ENCODE measurements at regions not wholly inside any gene's neighbourhood (a gene's known extent, or its start where the extent isn't known, plus 50 kb on each side); places are given as distances from the start of the nearest gene placed in this dataset.
"Not testable (repeated sequence)": the region's sequence is repeated elsewhere in the genome, so short reads cannot be mapped to it uniquely, and the experiment has no call there.

- not testable (repeated sequence) for H3K14ac ChIP-seq (ENCODE audit: low read length); H4K91ac ChIP-seq (ENCODE audit: low read depth, low read length); H3K18ac ChIP-seq (ENCODE audit: low read length); H3K23ac ChIP-seq (ENCODE audit: low read length); H2BK12ac ChIP-seq (ENCODE audit: low read length); H3K9me3 ChIP-seq (ENCODE audit: insufficient read depth, low read depth, low read length); H3K36me3 ChIP-seq (ENCODE audit: control insufficient read depth in 1 of 2, insufficient read depth in 2 of 2, low read length in 2 of 2); DNase-seq; H3K79me1 ChIP-seq (ENCODE audit: low read length); H3K27ac ChIP-seq (ENCODE audit: low read depth, low read length); H4K8ac ChIP-seq (ENCODE audit: low read depth, low read length); H3K4me2 ChIP-seq (ENCODE audit: low read length); H2BK5ac ChIP-seq (ENCODE audit: low read depth, low read length, poor library complexity); H2AK5ac ChIP-seq (ENCODE audit: low read length); H4K12ac ChIP-seq (ENCODE audit: low read depth, low read length); H3K4ac ChIP-seq (ENCODE audit: low read depth, low read length); H3K9ac ChIP-seq (ENCODE audit: low read length); H2AFZ ChIP-seq (ENCODE audit: insufficient read depth, low read length, poor library complexity); H3K79me2 ChIP-seq (ENCODE audit: control insufficient read depth, insufficient read depth, low read length, poor library complexity); H3K27me3 ChIP-seq (ENCODE audit: insufficient read depth, low read length); H3K4me1 ChIP-seq (ENCODE audit: control insufficient read depth in 1 of 2, insufficient read depth in 2 of 2, low read length in 2 of 2); H3K4me3 ChIP-seq (ENCODE audit: low read depth, low read length); H2BK120ac ChIP-seq (ENCODE audit: insufficient read depth, low read length, poor library complexity)
- WGBS (ENCODE audit: extremely low coverage, insufficient coverage, insufficient read length): no CpG with 5 or more reads among the region's 2 CpGs
These were observed 221.1 kb upstream of the GADL1 start for GRCh38 chr3:31115531-31115930.

GRCh38 chr3:31116651-31117050 lies 222.2 kb upstream of the GADL1 start:
- no peak overlapping the region for H4K12ac ChIP-seq (ENCODE audit: low read depth, low read length)
- DNase-seq: no peak
- no peaks in the 10 kb centered on the region for H3K27me3 ChIP-seq (ENCODE audit: insufficient read depth, low read length)
- no peak overlapping the region for H2AK5ac ChIP-seq (ENCODE audit: low read length)
- H2BK120ac ChIP-seq (ENCODE audit: insufficient read depth, low read length, poor library complexity): no peak overlapping the region
- H3K27ac ChIP-seq (ENCODE audit: low read depth, low read length): no peak overlapping the region
- no peaks in the 10 kb centered on the region for H3K9me3 ChIP-seq (ENCODE audit: insufficient read depth, low read depth, low read length)
- no peaks in the 10 kb centered on the region for H3K79me1 ChIP-seq (ENCODE audit: low read length)
- no peak overlapping the region for H3K4me3 ChIP-seq (ENCODE audit: low read depth, low read length)
- no peak overlapping the region for H2AFZ ChIP-seq (ENCODE audit: insufficient read depth, low read length, poor library complexity)
- H4K91ac ChIP-seq (ENCODE audit: low read depth, low read length): no peak overlapping the region
- no peak overlapping the region for H3K14ac ChIP-seq (ENCODE audit: low read length)
- no peak overlapping the region for H3K23ac ChIP-seq (ENCODE audit: low read length)
- no peak overlapping the region for H3K4me2 ChIP-seq (ENCODE audit: low read length)
- H2BK5ac ChIP-seq (ENCODE audit: low read depth, low read length, poor library complexity): no peak overlapping the region
- no peak overlapping the region for H2BK12ac ChIP-seq (ENCODE audit: low read length)
- H3K79me2 ChIP-seq (ENCODE audit: control insufficient read depth, insufficient read depth, low read length, poor library complexity): no peaks in the 10 kb centered on the region
- H3K4me1 ChIP-seq (ENCODE audit: control insufficient read depth in 1 of 2, insufficient read depth in 2 of 2, low read length in 2 of 2): no peaks in the 10 kb centered on the region
- no peak overlapping the region for H3K9ac ChIP-seq (ENCODE audit: low read length)
- no peaks in the 10 kb centered on the region for H3K36me3 ChIP-seq (ENCODE audit: control insufficient read depth in 1 of 2, insufficient read depth in 2 of 2, low read length in 2 of 2)
- WGBS (ENCODE audit: extremely low coverage, insufficient coverage, insufficient read length): no CpG with 5 or more reads among the region's 2 CpGs
- H3K4ac ChIP-seq (ENCODE audit: low read depth, low read length): no peak overlapping the region
- no peak overlapping the region for H4K8ac ChIP-seq (ENCODE audit: low read depth, low read length)
- no peak overlapping the region for H3K18ac ChIP-seq (ENCODE audit: low read length)

GRCh38 chr3:31117854-31118253 lies 223.4 kb upstream of the GADL1 start:
- Histone ChIP-seq H3K4ac (ENCODE audit: low read depth, low read length) (no peak overlapping the region), H4K91ac (ENCODE audit: low read depth, low read length) (no peak overlapping the region), H3K14ac (ENCODE audit: low read length) (no peak overlapping the region), H2BK5ac (ENCODE audit: low read depth, low read length, poor library complexity) (no peak overlapping the region), H3K4me3 (ENCODE audit: low read depth, low read length) (no peak overlapping the region), H3K23ac (ENCODE audit: low read length) (no peak overlapping the region), H3K4me2 (ENCODE audit: low read length) (no peak overlapping the region), H3K79me1 (ENCODE audit: low read length) (no peaks in the 10 kb centered on the region), H3K4me1 (ENCODE audit: control insufficient read depth in 1 of 2, insufficient read depth in 2 of 2, low read length in 2 of 2) (no peaks in the 10 kb centered on the region), H4K8ac (ENCODE audit: low read depth, low read length) (no peak overlapping the region), H3K18ac (ENCODE audit: low read length) (no peak overlapping the region), H3K36me3 (ENCODE audit: control insufficient read depth in 1 of 2, insufficient read depth in 2 of 2, low read length in 2 of 2) (no peaks in the 10 kb centered on the region), H2AFZ (ENCODE audit: insufficient read depth, low read length, poor library complexity) (no peak overlapping the region), H3K9me3 (ENCODE audit: insufficient read depth, low read depth, low read length) (no peaks in the 10 kb centered on the region), H3K9ac (ENCODE audit: low read length) (no peak overlapping the region), H4K12ac (ENCODE audit: low read depth, low read length) (no peak overlapping the region), H3K27me3 (ENCODE audit: insufficient read depth, low read length) (no peaks in the 10 kb centered on the region), H3K79me2 (ENCODE audit: control insufficient read depth, insufficient read depth, low read length, poor library complexity) (no peaks in the 10 kb centered on the region), H2BK12ac (ENCODE audit: low read length) (no peak overlapping the region), H2AK5ac (ENCODE audit: low read length) (no peak overlapping the region), H3K27ac (ENCODE audit: low read depth, low read length) (no peak overlapping the region), H2BK120ac (ENCODE audit: insufficient read depth, low read length, poor library complexity) (no peak overlapping the region)
- DNase-seq: no peak
- WGBS (ENCODE audit: extremely low coverage, insufficient coverage, insufficient read length): no CpG with 5 or more reads among the region's 2 CpGs

GRCh38 chr3:31124373-31124772 lies 229.9 kb upstream of the GADL1 start:
- Histone ChIP-seq H3K4me3 (ENCODE audit: low read depth, low read length) (no peak overlapping the region), H2BK120ac (ENCODE audit: insufficient read depth, low read length, poor library complexity) (no peak overlapping the region), H3K27me3 (ENCODE audit: insufficient read depth, low read length) (no peaks in the 10 kb centered on the region), H3K18ac (ENCODE audit: low read length) (no peak overlapping the region), H2AK5ac (ENCODE audit: low read length) (no peak overlapping the region), H3K36me3 (ENCODE audit: control insufficient read depth in 1 of 2, insufficient read depth in 2 of 2, low read length in 2 of 2) (no peaks in the 10 kb centered on the region), H3K14ac (ENCODE audit: low read length) (no peak overlapping the region), H3K4me2 (ENCODE audit: low read length) (no peak overlapping the region), H3K79me1 (ENCODE audit: low read length) (peaks cover 3% of the 10 kb centered on the region), H2BK12ac (ENCODE audit: low read length) (no peak overlapping the region), H4K8ac (ENCODE audit: low read depth, low read length) (no peak overlapping the region), H3K27ac (ENCODE audit: low read depth, low read length) (no peak overlapping the region), H2AFZ (ENCODE audit: insufficient read depth, low read length, poor library complexity) (no peak overlapping the region), H4K12ac (ENCODE audit: low read depth, low read length) (no peak overlapping the region), H3K79me2 (ENCODE audit: control insufficient read depth, insufficient read depth, low read length, poor library complexity) (no peaks in the 10 kb centered on the region), H3K4ac (ENCODE audit: low read depth, low read length) (no peak overlapping the region), H3K9ac (ENCODE audit: low read length) (no peak overlapping the region), H3K9me3 (ENCODE audit: insufficient read depth, low read depth, low read length) (no peaks in the 10 kb centered on the region), H4K91ac (ENCODE audit: low read depth, low read length) (no peak overlapping the region), H3K4me1 (ENCODE audit: control insufficient read depth in 1 of 2, insufficient read depth in 2 of 2, low read length in 2 of 2) (peaks cover 3 to 4% of the 10 kb centered on the region in 2 experiments), H2BK5ac (ENCODE audit: low read depth, low read length, poor library complexity) (no peak overlapping the region), H3K23ac (ENCODE audit: low read length) (no peak overlapping the region)
- no peak for DNase-seq
- no CpG with 5 or more reads among the region's 1 CpG for WGBS (ENCODE audit: extremely low coverage, insufficient coverage, insufficient read length)

Data from trophoblast cell (in vitro differentiated cells and primary cell).